ENCODE measurements at regions not wholly inside any gene's neighbourhood (a gene's known extent, or its start where the extent isn't known, plus 50 kb on each side); places are given as distances from the start of the nearest gene placed in this dataset.

DNA sequence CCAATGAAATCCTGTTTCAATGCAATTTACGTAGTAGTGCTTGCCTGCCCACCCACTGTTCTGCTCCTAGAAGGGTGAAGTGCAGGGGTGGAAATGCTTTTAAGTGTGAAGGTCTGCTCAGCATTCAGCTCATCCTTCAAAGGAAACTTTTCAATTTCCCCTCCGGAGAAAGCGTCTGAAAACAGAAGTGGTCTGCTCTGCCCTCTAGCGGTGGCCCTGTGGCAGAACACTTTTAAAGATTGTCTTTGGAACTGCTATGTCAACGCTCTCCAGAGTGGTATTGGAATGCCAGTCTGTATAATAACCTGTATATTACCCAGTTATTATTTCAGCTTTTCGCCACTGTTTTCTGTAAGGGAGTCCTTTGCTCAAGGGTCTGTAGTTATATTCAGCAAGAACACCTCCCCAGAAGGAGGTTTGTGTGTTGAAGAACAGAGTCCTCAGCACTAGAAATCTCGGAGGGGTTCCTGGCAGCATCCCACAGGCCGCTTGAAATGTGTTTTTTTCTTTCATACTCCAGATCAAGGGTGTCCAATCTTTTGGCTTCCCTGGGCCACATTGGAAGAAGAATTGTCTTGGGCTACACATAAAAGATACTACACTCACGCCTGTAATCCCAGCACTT lies 63.1 kb upstream of the KLHL31 start:
- TF ChIP-seq, protein P1, sequence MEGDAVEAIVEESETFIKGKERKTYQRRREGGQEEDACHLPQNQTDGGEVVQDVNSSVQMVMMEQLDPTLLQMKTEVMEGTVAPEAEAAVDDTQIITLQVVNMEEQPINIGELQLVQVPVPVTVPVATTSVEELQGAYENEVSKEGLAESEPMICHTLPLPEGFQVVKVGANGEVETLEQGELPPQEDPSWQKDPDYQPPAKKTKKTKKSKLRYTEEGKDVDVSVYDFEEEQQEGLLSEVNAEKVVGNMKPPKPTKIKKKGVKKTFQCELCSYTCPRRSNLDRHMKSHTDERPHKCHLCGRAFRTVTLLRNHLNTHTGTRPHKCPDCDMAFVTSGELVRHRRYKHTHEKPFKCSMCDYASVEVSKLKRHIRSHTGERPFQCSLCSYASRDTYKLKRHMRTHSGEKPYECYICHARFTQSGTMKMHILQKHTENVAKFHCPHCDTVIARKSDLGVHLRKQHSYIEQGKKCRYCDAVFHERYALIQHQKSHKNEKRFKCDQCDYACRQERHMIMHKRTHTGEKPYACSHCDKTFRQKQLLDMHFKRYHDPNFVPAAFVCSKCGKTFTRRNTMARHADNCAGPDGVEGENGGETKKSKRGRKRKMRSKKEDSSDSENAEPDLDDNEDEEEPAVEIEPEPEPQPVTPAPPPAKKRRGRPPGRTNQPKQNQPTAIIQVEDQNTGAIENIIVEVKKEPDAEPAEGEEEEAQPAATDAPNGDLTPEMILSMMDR (IDR thresholded peaks at IDR 0.05), result peak; percentile 67 to 91 (median 74)
- TF ChIP-seq POLR2AphosphoS5 (IDR thresholded peaks at IDR 0.05) (no peak), POLR2A (IDR thresholded peaks at IDR 0.05) (no peak)

All from gastroesophageal sphincter (tissue), 3 donors.